22Rv1 (cell line): ENCODE measurements at regions not wholly inside any gene's neighbourhood (a gene's known extent, or its start where the extent isn't known, plus 50 kb on each side); places are given as distances from the start of the nearest gene placed in this dataset.

ENCODE experiments used
- ZFX ChIP-seq: fragments of 450-650 bp; IDR thresholded peaks from 2 replicates; pipeline ENCODE4 v1.6.1; 2017; ENCODE audit warnings: antibody characterized with exemption, borderline replicate concordance
- TF ChIP-seq, protein P1 (sequence below): fragments of 450-650 bp; IDR thresholded peaks from 2 replicates; pipeline ENCODE4 v1.5.1; 2017; ENCODE audit warnings: mild to moderate bottlenecking

DNA sequence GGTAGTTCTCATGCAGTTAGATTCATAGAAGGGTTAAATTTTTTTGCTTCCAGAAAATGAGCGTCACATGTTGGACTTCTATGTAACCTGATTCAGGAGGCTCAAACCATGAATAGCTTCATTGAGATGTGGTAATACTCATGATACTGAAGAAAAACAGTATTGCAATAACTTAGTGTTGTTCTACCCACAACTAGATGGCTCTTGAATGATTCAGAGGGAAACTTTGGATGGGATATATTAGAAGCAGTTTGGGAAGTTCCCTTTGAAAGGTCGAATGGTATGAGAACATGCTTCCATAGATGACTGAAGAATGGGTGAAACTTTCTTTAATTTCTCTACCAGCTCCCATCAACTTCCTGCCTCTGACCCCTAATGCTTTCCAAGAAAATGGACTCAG, 211.7 kb upstream of the PTGFR start:
- TF ChIP-seq, protein P1, sequence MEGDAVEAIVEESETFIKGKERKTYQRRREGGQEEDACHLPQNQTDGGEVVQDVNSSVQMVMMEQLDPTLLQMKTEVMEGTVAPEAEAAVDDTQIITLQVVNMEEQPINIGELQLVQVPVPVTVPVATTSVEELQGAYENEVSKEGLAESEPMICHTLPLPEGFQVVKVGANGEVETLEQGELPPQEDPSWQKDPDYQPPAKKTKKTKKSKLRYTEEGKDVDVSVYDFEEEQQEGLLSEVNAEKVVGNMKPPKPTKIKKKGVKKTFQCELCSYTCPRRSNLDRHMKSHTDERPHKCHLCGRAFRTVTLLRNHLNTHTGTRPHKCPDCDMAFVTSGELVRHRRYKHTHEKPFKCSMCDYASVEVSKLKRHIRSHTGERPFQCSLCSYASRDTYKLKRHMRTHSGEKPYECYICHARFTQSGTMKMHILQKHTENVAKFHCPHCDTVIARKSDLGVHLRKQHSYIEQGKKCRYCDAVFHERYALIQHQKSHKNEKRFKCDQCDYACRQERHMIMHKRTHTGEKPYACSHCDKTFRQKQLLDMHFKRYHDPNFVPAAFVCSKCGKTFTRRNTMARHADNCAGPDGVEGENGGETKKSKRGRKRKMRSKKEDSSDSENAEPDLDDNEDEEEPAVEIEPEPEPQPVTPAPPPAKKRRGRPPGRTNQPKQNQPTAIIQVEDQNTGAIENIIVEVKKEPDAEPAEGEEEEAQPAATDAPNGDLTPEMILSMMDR: no peak
- TF ChIP-seq ZFX: no peak
